ENCODE measurements at regions not wholly inside any gene's neighbourhood (a gene's known extent, or its start where the extent isn't known, plus 50 kb on each side); places are given as distances from the start of the nearest gene placed in this dataset.
A peak's percentile ranks its signal among the peaks of the same experiment; 100 is the strongest.

GRCh38 chr9:102845827-102846371 lies 149.2 kb upstream of the CYLC2 start:
- no peak overlapping the region for H3K27ac ChIP-seq
- TF ChIP-seq ZFX (IDR thresholded peaks at IDR 0.05): no peak
- TF ChIP-seq CTCF (conservative IDR thresholded peaks at IDR 0.05): no peak

GRCh38 chr9:102844716-102845115 lies 150.4 kb upstream of the CYLC2 start:
- TF ChIP-seq ZFX (IDR thresholded peaks at IDR 0.05): no peak
- TF ChIP-seq CTCF (conservative IDR thresholded peaks at IDR 0.05): no peak
- H3K27ac ChIP-seq: no peak overlapping the region

DNA sequence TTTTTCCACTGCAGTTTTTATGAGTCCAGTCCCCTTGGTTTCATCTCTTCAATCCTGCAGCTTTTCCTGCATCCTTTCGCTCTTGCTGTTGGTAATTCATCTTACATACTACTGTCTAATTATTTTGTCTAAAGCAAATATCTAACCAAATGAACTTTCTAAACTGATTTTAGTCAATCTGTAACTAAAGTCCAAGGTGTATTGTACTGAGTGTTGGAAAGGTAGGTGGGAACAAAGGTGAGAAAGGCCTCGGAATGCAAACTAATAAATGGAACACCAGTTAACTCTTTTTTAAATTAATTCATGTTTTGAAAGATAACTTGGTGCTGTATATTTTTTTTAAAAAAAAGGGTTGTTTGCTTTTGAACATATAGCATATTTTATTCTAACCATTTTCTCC lies 152.7 kb upstream of the CYLC2 start:
- TF ChIP-seq ZFX (IDR thresholded peaks at IDR 0.05): no peak
- TF ChIP-seq CTCF (conservative IDR thresholded peaks at IDR 0.05): no peak
- no peak overlapping the region for H3K27ac ChIP-seq

DNA sequence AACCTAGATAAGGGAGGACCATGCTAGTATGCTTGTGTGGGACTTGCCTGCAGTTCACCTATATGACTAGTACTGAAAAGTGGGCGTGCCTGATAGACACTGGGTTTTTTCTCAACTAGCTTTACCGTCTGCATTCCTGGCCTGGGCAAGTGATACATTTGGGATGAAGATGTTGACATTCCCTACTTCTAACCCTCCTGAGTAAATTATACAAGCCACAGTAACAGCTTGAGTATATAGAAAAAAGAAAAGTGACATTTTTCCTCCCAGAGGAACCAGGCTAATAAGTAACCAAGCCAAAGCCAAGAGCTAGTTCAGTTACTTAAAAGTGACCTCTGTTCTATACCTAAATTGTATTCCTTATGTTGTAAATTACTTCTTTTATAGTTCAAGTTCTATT lies 153.8 kb upstream of the CYLC2 start:
- no peak overlapping the region for H3K27ac ChIP-seq
- TF ChIP-seq CTCF (conservative IDR thresholded peaks at IDR 0.05) (no peak), ZFX (IDR thresholded peaks at IDR 0.05) (no peak)

GRCh38 chr9:102840335-102840734 lies 154.8 kb upstream of the CYLC2 start:
- TF ChIP-seq ZFX (IDR thresholded peaks at IDR 0.05) (no peak), CTCF (conservative IDR thresholded peaks at IDR 0.05) (no peak)
- no peak overlapping the region for H3K27ac ChIP-seq

DNA sequence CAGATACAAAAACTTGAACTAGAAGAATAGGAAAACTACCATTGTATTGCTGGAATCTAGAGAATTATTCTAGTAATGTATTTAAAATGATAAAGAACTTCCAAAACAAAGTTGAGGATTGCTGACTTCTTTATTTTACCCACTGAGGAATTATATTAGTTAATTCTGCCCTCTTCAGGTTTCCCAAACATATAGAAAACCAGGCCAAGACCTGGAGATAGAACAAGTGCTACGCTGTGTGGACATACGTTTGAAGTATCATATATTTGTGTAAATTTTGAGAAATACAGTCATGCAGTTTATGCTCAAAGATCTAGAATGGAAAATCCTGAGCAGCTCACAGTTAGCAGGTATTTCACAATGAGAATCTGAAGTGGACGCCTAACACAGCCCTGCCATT lies 162.3 kb upstream of the CYLC2 start:
- no peak overlapping the region for H3K27ac ChIP-seq
- TF ChIP-seq ZFX (IDR thresholded peaks at IDR 0.05): no peak
- TF ChIP-seq CTCF (conservative IDR thresholded peaks at IDR 0.05): peak; percentile 29

DNA sequence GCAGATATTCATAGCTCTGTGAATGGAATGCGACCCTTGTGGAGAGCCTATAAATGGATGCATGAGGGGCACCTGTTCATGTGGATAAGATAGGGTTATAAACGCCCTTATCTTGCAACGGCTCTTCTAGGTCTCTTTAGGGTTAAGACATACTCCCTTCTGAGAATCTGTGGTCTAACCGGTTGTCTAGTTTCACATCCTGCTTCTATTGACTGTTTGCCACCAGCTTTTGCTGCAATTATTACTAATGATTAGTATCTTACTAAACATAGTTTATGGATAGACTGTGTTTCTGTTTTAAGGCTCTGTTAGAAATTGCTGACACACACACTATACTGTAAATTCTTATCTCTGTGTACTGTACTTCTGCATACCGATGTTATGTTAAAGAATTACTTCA lies 198.9 kb upstream of the CYLC2 start:
- TF ChIP-seq ZFX (IDR thresholded peaks at IDR 0.05): no peak

DNA sequence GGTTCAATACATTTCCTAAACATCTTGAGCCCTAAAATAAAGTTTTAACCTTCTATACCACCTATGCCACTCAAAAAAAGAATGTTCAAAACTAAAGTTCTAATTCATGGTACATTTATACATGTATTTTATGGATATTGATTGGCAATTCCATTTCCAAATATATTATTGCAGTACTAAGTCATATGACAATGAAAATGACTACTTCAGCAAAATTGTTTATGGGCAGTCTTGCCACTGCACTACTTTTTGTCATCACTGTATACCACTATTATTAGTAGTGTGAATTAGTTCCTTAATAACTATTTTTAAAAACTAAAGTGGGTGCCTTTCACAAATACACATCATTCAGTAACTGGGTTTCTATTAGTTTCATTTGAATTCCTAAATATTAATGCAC lies 199.6 kb upstream of the CYLC2 start:
- TF ChIP-seq ZFX (IDR thresholded peaks at IDR 0.05) (no peak), CTCF (conservative IDR thresholded peaks at IDR 0.05) (no peak)
- no peak overlapping the region for H3K27ac ChIP-seq

More for the DNA sequence above, 198.9 kb upstream of the CYLC2 start:
- no peak overlapping the region for H3K27ac ChIP-seq

Data from C4-2B (cell line).